K562 (cell line): ENCODE measurements at regions not wholly inside any gene's neighbourhood (a gene's known extent, or its start where the extent isn't known, plus 50 kb on each side); places are given as distances from the start of the nearest gene placed in this dataset.

ENCODE experiments used
- ATAC-seq: fragments of 200-7000 bp; cut with Tn5 transposase; 3 replicates; pipeline ENCODE4 v1.9.1; 2020; ENCODE audit warnings: moderate library complexity
- BruUV-seq: library from RNA; stranded (reverse); fragments of 400-500 nt; replicated peaks from 2 replicates; lab custom pipeline; 2021; lab: Mats Ljungman, UMichigan
- CTCF ChIA-PET: fragments of 300-600 bp; formaldehyde crosslinking; extraction: SDS; loops from one replicate; lab custom pipeline; 2021; ENCODE audit warnings: low intra/inter-chr PET ratio; lab: Yijun Ruan, JAX
- POLR2A ChIA-PET: fragments of 300-600, 350-650 bp; sonication (Branson Sonifier 250); formaldehyde crosslinking; extraction: SDS; loops from one replicate; lab custom pipeline; 2021; ENCODE audit warnings: antibody characterized with exemption, inconsistent platforms; lab: Yijun Ruan, JAX
- DNase-seq, 4 experiments: peaks; one replicate each; pipeline versions ENCODE4 v3.0.0 to v3.0.0-alpha.2; 2011 to 2018; ENCODE audit warnings: low spot score in 3 of 4, mixed read lengths in 3 of 4; ENCODE audit errors: extremely low read depth in 1 of 4
- FAIRE-seq: peaks from 2 replicates; lab custom pipeline; 2011; peaks lifted over from hg19 to GRCh38; lab: Jason Lieb, UNC
- H2AFZ ChIP-seq: 2 replicates; pipeline ENCODE4 v1.6.0; 2011; ENCODE audit warnings: low read depth, low read length, control low read depth, inconsistent platforms
- H3K27ac ChIP-seq: fragments of 200-600 bp; 3 replicates; pipeline ENCODE4 v1.8.0; 2011; ENCODE audit warnings: low read depth, mild to moderate bottlenecking, control low read depth, inconsistent platforms, low read length, moderate library complexity, mixed read lengths; ENCODE audit errors: extremely low read depth
- H3K27me3 ChIP-seq, 2 experiments: fragments of 300-600 bp in 1 of 2; 2 replicates in 1 of 2; 3 replicates in 1 of 2; pipeline versions ENCODE4 v1.6.0 to v1.8.0; 2011; ENCODE audit warnings: inconsistent platforms in 2 of 2, low read length in 2 of 2, mild to moderate bottlenecking in 1 of 2, mixed read lengths in 1 of 2, moderate library complexity in 1 of 2; ENCODE audit not compliant: control insufficient read depth in 2 of 2, insufficient read depth in 2 of 2
- H3K36me3 ChIP-seq: fragments of 300-600 bp; 3 replicates; pipeline ENCODE4 v1.8.0; 2011; ENCODE audit warnings: mild to moderate bottlenecking, low read length, inconsistent platforms; ENCODE audit not compliant: control insufficient read depth, insufficient read depth
- H3K4me1 ChIP-seq, 2 experiments: fragments of 200-600 bp in 1 of 2; replicated peaks in 1 of 2; 2 replicates in 1 of 2; 3 replicates in 1 of 2; pipeline versions ENCODE4 v1.5.1 to v1.8.0; 2011; ENCODE audit warnings: inconsistent platforms in 2 of 2, low read length in 2 of 2, mild to moderate bottlenecking in 1 of 2, mixed read lengths in 1 of 2, moderate library complexity in 1 of 2; ENCODE audit not compliant: control insufficient read depth in 2 of 2, insufficient read depth in 2 of 2
- H3K4me2 ChIP-seq: 2 replicates; pipeline ENCODE4 v1.6.1; 2011; ENCODE audit warnings: low read length, control low read depth, inconsistent platforms, mixed read lengths; ENCODE audit not compliant: insufficient read depth
- H3K4me3 ChIP-seq: fragments of 200-600 bp; sonication (generic), shearing (Covaris generic); 2 replicates; pipeline ENCODE4 v1.5.1; 2016; ENCODE audit warnings: control low read depth, inconsistent platforms
- H3K79me2 ChIP-seq: fragments of 200-600 bp; 3 replicates; pipeline ENCODE4 v1.8.0; 2011; ENCODE audit warnings: low read length, inconsistent platforms; ENCODE audit not compliant: control insufficient read depth, insufficient read depth
- H3K9ac ChIP-seq, 2 experiments: 2 replicates each; pipeline versions ENCODE4 v1.6.0 to v1.6.1; 2011; ENCODE audit warnings: low read depth in 2 of 2, low read length in 2 of 2, control low read depth in 1 of 2, inconsistent platforms in 1 of 2, mild to moderate bottlenecking in 1 of 2, mixed read lengths in 1 of 2; ENCODE audit not compliant: insufficient read depth in 1 of 2
- H3K9me1 ChIP-seq: one replicate; pipeline ENCODE4 v1.6.0; 2011; ENCODE audit warnings: inconsistent platforms, mild to moderate bottlenecking, low read length, moderate library complexity; ENCODE audit not compliant: control insufficient read depth, insufficient read depth
- H3K9me3 ChIP-seq: replicated peaks from 2 replicates; pipeline ENCODE4 v1.5.1; 2011; ENCODE audit warnings: low read depth, low read length, inconsistent platforms; ENCODE audit not compliant: control insufficient read depth, insufficient read depth
- H4K20me1 ChIP-seq: replicated peaks from 2 replicates; pipeline ENCODE4 v1.6.1; 2011; ENCODE audit warnings: low read length, inconsistent platforms, mixed read lengths; ENCODE audit not compliant: control insufficient read depth, insufficient read depth
- BCL6 ChIP-seq: fragments of 250-450 bp; sonication (Bioruptor Pico); IDR thresholded peaks from 2 replicates; pipeline ENCODE4 v1.4.0; 2020
- HDAC3 ChIP-seq: fragments of 450-650 bp; IDR thresholded peaks from 2 replicates; pipeline ENCODE4 v1.6.1; 2018; ENCODE audit warnings: borderline replicate concordance, mild to moderate bottlenecking, moderate library complexity; ENCODE audit not compliant: partially characterized antibody
- ILF3 ChIP-seq: fragments of 450-650 bp; IDR thresholded peaks from 2 replicates; pipeline ENCODE4 v1.6.1; 2018; ENCODE audit warnings: antibody characterized with exemption, mild to moderate bottlenecking, moderate library complexity, borderline replicate concordance
- ILK ChIP-seq: fragments of 450-650 bp; IDR thresholded peaks from 2 replicates; pipeline ENCODE4 v1.6.1; 2016; ENCODE audit warnings: missing genetic modification characterization, low read depth, mild to moderate bottlenecking, missing compliant biosample characterization, moderate library complexity, borderline replicate concordance
- YY1 ChIP-seq, 3 experiments: IDR thresholded peaks; 2 replicates each; pipeline ENCODE4 v1.6.1; 2011; ENCODE audit warnings: low read length in 2 of 3, mild to moderate bottlenecking in 2 of 3, moderate library complexity in 2 of 3, borderline replicate concordance in 1 of 3, control low read depth in 1 of 3, low read depth in 1 of 3; ENCODE audit not compliant: insufficient read depth in 3 of 3, insufficient replicate concordance in 2 of 3, control insufficient read depth in 1 of 3, insufficient read length in 1 of 3; ENCODE audit errors: extremely low read depth in 1 of 3
- WGBS: fragments of 100-300 bp; shearing (Covaris generic); methylation state at CpG from one replicate; pipeline ENCODE4 v1.1.6; 2016; ENCODE audit warnings: low coverage, mixed read lengths; ENCODE audit not compliant: insufficient coverage; ENCODE audit errors: missing lambda C conversion rate; 5-methylcytosine and 5-hydroxymethylcytosine counted together
- in situ Hi-C: fragments of 300-500 bp; cut with MboI; formaldehyde crosslinking; loops from 4 replicates; pipeline ENCODE4 v1.15.0; 2018; ENCODE audit warnings: inconsistent platforms, mixed read lengths
- intact Hi-C: fragments of 100-400 bp; cut with micrococcal nuclease; formaldehyde crosslinking; loops from 2 replicates; pipeline ENCODE4 v1.14.2; 2022
- TF ChIP-seq, protein P1 (sequence below): fragments of 450-650 bp; IDR thresholded peaks from 2 replicates; pipeline ENCODE4 v1.6.1; 2016; ENCODE audit warnings: antibody characterized with exemption

DNA sequence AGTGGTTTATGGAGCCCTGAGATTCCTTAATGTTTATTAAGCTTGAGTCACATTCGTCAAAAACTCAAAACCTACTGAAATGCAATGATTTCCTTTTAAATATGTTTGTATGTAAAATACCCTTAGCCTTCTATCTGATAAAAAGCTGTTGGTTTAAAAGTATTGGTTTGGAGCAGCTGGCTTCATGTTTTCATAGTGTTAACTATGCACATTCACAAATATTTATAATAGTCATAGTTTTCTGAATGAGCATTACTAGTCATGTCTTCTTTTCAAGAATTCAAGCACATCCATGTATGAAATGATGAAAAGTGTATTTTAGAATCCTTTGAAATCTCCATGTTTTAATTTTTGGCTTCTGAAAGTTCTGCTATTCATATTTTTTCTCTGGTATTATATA, 558.6 kb downstream of the UTRN start:
- in situ Hi-C loops (no loop called here), intact Hi-C loops (no loop called here)
- BruUV-seq: no TSS peak
- Histone ChIP-seq H3K79me2 (no peaks in the 10 kb centered on the region), H3K36me3 (no peaks in the 10 kb centered on the region), H3K9me1 (no peaks in the 10 kb centered on the region), H3K27me3 (no peaks in the 10 kb centered on the region), H3K4me1 (no peaks in the 10 kb centered on the region), H4K20me1 (no peaks in the 10 kb centered on the region), H3K9ac (no peak overlapping the region), H3K27ac (no peak overlapping the region), H3K4me3 (no peak overlapping the region), H2AFZ (no peak overlapping the region), H3K9me3 (no peaks in the 10 kb centered on the region), H3K4me2 (no peak overlapping the region)
- DNase-seq (no peak), FAIRE-seq (no peak), ATAC-seq (no peak)
- TF ChIP-seq YY1 (IDR thresholded peaks at IDR 0.05; ENCODE audit: borderline replicate concordance in 1 of 3, control insufficient read depth in 1 of 3, extremely low read depth in 1 of 3, insufficient read depth in 3 of 3, insufficient read length in 1 of 3, insufficient replicate concordance in 2 of 3, low read depth in 1 of 3, low read length in 2 of 3): no peak
- no peak for TF ChIP-seq ILK (tag)
- TF ChIP-seq, protein P1, sequence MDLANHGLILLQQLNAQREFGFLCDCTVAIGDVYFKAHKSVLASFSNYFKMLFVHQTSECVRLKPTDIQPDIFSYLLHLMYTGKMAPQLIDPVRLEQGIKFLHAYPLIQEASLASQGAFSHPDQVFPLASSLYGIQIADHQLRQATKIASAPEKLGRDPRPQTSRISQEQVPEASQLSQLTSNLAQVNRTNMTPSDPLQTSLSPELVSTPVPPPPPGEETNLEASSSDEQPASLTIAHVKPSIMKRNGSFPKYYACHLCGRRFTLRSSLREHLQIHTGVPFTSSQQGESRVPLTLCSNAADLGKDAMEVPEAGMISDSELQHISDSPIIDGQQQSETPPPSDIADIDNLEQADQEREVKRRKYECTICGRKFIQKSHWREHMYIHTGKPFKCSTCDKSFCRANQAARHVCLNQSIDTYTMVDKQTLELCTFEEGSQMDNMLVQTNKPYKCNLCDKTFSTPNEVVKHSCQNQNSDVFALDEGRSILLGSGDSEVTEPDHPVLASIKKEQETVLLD: no peak
- TF ChIP-seq ILF3: no peak
- no peak for TF ChIP-seq BCL6 (CRISPR knock-in tag)
- no peak for TF ChIP-seq HDAC3
- POLR2A ChIA-PET: no interaction called here
- WGBS: 5% methylated on average over 1 of the region's 1 CpG
- CTCF ChIA-PET: no interaction called here
